Neural cell (in vitro differentiated cells): ENCODE measurements at regions not wholly inside any gene's neighbourhood (a gene's known extent, or its start where the extent isn't known, plus 50 kb on each side); places are given as distances from the start of the nearest gene placed in this dataset.

Experiments used
- CTCF ChIP-seq: fragments of 450-650 bp; IDR thresholded peaks from 2 replicates; pipeline ENCODE4 v1.5.1; 2014; ENCODE audit warnings: antibody characterized with exemption, mild to moderate bottlenecking, moderate library complexity; ENCODE audit not compliant: poor library complexity, severe bottlenecking
- EZH2 ChIP-seq: fragments of 200-600, 300-800 bp; shearing (Covaris generic), sonication (generic); IDR thresholded peaks from 2 replicates; pipeline ENCODE4 v1.6.1; 2014; ENCODE audit warnings: antibody characterized with exemption, low read length, borderline replicate concordance, mild to moderate bottlenecking; ENCODE audit not compliant: insufficient read depth, poor library complexity, severe bottlenecking
- REST ChIP-seq: IDR thresholded peaks from 2 replicates; pipeline ENCODE4 v1.6.1; 2012; ENCODE audit warnings: borderline replicate concordance
- TAF1 ChIP-seq: IDR thresholded peaks from 2 replicates; pipeline ENCODE4 v1.6.1; 2012; ENCODE audit warnings: low read depth

GRCh38 chr15:27599034-27599433 lies 500.1 kb downstream of the OCA2 start:
- TF ChIP-seq CTCF (no peak), EZH2 (no peak), TAF1 (no peak), REST (no peak)
